Heart right ventricle (tissue), 16 donors: ENCODE measurements at regions not wholly inside any gene's neighbourhood (a gene's known extent, or its start where the extent isn't known, plus 50 kb on each side); places are given as distances from the start of the nearest gene placed in this dataset.

Experiments
- ATAC-seq, 8 donors: fragments of 200-7000 bp; cut with Tn5 transposase; one replicate each; pipeline ENCODE4 v1.9.1; 2020; ENCODE audit warnings: mild to moderate bottlenecking in 8 of 8, moderate library complexity in 8 of 8, moderate number of reproducible peaks in 1 of 8
- DNase-seq, 2 donors: peaks; one replicate each; pipeline ENCODE4 v3.0.0-alpha.2; 2020
- H3K27ac ChIP-seq, 10 donors: fragments of 200-600 bp; sonication (generic) in 2 of 10; one replicate each; pipeline versions ENCODE4 v1.5.0 to v1.8.0; 2020 to 2022; ENCODE audit warnings: mild to moderate bottlenecking in 3 of 10
- H3K27me3 ChIP-seq, 7 donors: fragments of 200-600 bp; one replicate each; pipeline ENCODE4 v1.8.0; 2021 to 2022; ENCODE audit warnings: mild to moderate bottlenecking in 2 of 7
- H3K36me3 ChIP-seq, 9 donors: fragments of 200-600 bp; sonication (generic) in 1 of 9; one replicate each; pipeline versions ENCODE4 v1.5.0 to v1.8.0; 2020 to 2022; ENCODE audit warnings: mild to moderate bottlenecking in 2 of 9
- H3K4me1 ChIP-seq, 9 donors: fragments of 200-600 bp; sonication (generic) in 1 of 9; one replicate each; pipeline versions ENCODE4 v1.5.0 to v1.8.0; 2020 to 2022; ENCODE audit warnings: mild to moderate bottlenecking in 4 of 9
- H3K4me3 ChIP-seq, 10 donors: fragments of 200-600 bp; sonication (generic) in 2 of 10; one replicate each; pipeline versions ENCODE4 v1.5.0 to v1.8.0; 2020 to 2022; ENCODE audit warnings: mild to moderate bottlenecking in 7 of 10, moderate library complexity in 2 of 10
- H3K9me3 ChIP-seq, 11 donors: fragments of 200-600 bp in 10 of 11; sonication (generic) in 2 of 11; one replicate each; pipeline versions ENCODE4 v1.5.0 to v1.8.0; 2013 to 2022; ENCODE audit warnings: mild to moderate bottlenecking in 2 of 11, control low read depth in 1 of 11, moderate library complexity in 1 of 11
- WGBS, 2 donors: extraction: QIAGEN DNeasy Blood & Tissue Kit; methylation state at CpG; one replicate each; pipeline ENCODE4 v1.1.7; 2013; ENCODE audit warnings: inconsistent platforms in 1 of 2; 5-methylcytosine and 5-hydroxymethylcytosine counted together
- intact Hi-C, 10 donors: fragments of 100-400 bp; cut with DNase I; formaldehyde crosslinking; loops; one replicate each; pipeline versions ENCODE4 v1.11.1 to v1.14.2; 2022
- TF ChIP-seq, protein P1 (sequence below), 9 donors: fragments of 200-600 bp; sonication (generic) in 2 of 9; IDR thresholded peaks; one replicate each; pipeline versions ENCODE4 v1.5.0 to v1.8.0; 2021 to 2022; ENCODE audit warnings: antibody characterized with exemption in 9 of 9, mild to moderate bottlenecking in 5 of 9, moderate library complexity in 1 of 9
- donor health status: Arrhythmogenic right ventricular cardiomyopathy.
- donor health status: ischemic (EF 13 %, LVEDD 7.1; RV severe dilation, severe dysfunction).
- donor health status: healthy with polysubstance abuse.
- donor health status: DM: no; HTN: yes; CAD: no.
- donor health status: DM: no; HTN: no; CAD: no.
- donor health status: ischemic (EF 25% LVEDD 6.9; RV normal size, moderate dysfunction).
- donor health status: ischemic (EF 25% LVEDD 5.7; RV mildly dilated, moderate dysfunction).
- donor health status: healthy.
- donor health status: DM: yes; HTN: yes; CAD: no.
- donor health status: Ischemic cardiomyopathy.
- donor health status: ischemic (EF 35%, LVEDD 5.7; RV mildly dilated, moderate dysfunction).
- donor health status: nonischemic (EF 11% LVEDD 7.7; RV severe dilation, severe dysfunction).
- donor health status: DM: yes; HTN: yes; CAD: no.
- donor health status: PGD.
- donor health status: ischemic (EF 29% LVEDD 5.4; RV normal size, mild dysfunction).
- donor health status: nonischemic (EF 23%, LVEDD 6.1; RV moderate dilation, normal function).

DNA sequence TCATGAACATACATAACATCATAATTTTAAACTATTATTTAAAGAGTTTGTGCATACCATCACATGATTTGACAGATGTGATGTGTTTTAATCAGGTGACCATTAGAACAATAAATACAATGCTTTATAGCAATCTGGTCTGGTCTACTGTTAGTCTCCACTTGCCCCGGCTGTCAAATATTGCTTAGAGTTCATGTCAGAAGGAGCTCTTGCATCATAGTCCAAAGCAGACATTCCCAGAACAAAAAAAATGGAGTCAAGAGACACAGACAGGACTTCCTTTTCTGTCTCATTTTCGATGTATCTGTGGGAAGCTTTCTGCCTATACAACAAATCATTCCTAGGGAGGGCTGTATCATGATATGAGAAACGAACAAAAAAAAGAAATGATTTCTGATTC is 979.2 kb upstream of the WWC1 start:
- WGBS, 2 donors = 58 to 72% methylated on average over 3 of the region's 3 CpGs

DNA sequence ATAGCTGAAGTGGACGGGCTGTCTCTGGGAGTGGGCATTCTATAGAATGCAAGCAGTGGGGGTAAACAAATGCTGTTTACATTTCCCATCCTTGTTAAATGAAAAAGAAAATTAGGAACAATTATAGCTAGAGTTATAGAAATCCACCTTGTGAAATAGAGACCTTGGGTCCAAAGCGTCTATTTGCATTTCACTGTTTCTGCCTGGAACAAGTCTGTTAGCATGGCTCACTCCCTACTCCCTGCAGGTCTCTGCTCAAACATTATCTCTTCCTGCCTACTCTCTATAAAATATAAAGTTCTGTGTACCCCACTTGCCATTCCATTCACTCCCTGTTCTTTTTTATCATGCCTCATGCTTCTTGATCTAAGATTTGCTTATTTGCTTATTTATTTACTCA is 975.7 kb upstream of the WWC1 start:
- 80 to 88% methylated on average over 2 of the region's 2 CpGs for WGBS, 2 donors
- intact Hi-C loops = no loop called here
- no peak for ATAC-seq
- Histone ChIP-seq H3K27ac (no peak overlapping the region), H3K9me3 (no peaks in the 10 kb centered on the region), H3K4me3 (no peak overlapping the region), H3K36me3 (no peaks in the 10 kb centered on the region), H3K4me1 (no peaks in the 10 kb centered on the region), H3K27me3 (no peaks in the 10 kb centered on the region)
- DNase-seq = no peak
- TF ChIP-seq, protein P1, sequence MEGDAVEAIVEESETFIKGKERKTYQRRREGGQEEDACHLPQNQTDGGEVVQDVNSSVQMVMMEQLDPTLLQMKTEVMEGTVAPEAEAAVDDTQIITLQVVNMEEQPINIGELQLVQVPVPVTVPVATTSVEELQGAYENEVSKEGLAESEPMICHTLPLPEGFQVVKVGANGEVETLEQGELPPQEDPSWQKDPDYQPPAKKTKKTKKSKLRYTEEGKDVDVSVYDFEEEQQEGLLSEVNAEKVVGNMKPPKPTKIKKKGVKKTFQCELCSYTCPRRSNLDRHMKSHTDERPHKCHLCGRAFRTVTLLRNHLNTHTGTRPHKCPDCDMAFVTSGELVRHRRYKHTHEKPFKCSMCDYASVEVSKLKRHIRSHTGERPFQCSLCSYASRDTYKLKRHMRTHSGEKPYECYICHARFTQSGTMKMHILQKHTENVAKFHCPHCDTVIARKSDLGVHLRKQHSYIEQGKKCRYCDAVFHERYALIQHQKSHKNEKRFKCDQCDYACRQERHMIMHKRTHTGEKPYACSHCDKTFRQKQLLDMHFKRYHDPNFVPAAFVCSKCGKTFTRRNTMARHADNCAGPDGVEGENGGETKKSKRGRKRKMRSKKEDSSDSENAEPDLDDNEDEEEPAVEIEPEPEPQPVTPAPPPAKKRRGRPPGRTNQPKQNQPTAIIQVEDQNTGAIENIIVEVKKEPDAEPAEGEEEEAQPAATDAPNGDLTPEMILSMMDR (IDR thresholded peaks at IDR 0.05) = no peak

More for the DNA sequence above, 979.2 kb upstream of the WWC1 start:
- no peaks in the 10 kb centered on the region for H3K36me3 ChIP-seq
- no peaks in the 10 kb centered on the region for H3K4me1 ChIP-seq
- no peak overlapping the region for H3K27ac ChIP-seq
- TF ChIP-seq, protein P1 (IDR thresholded peaks at IDR 0.05) = no peak
- intact Hi-C loops = no loop called here
- H3K4me3 ChIP-seq = no peak overlapping the region
- H3K9me3 ChIP-seq = no peaks in the 10 kb centered on the region
- ATAC-seq (no peak), DNase-seq (no peak)
- H3K27me3 ChIP-seq = no peaks in the 10 kb centered on the region

DNA sequence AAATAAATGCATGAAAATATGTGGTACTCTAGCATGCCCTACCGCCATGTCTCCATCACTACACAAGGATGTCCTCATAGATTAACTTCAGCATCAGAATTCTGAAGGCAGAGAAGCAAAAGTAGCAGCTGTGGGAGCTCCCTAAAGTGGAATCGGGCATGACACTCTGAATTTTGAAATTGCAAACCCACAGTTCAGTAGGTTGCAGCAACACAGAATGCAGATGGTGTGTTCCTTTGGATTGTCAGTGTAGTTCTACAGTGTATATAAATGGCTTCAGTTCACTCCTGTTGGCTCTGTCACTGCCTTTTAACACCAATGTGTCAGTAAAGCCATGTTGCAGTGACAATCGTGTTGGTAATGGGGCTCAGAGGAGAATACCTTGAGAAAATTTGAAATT is 973.6 kb upstream of the WWC1 start:
- no peak overlapping the region for H3K27ac ChIP-seq
- no peak overlapping the region for H3K4me3 ChIP-seq
- 68 to 72% methylated on average over 3 of the region's 3 CpGs for WGBS, 2 donors
- no peak for DNase-seq
- H3K36me3 ChIP-seq = no peaks in the 10 kb centered on the region
- TF ChIP-seq, protein P1 (IDR thresholded peaks at IDR 0.05) = no peak
- no peaks in the 10 kb centered on the region for H3K9me3 ChIP-seq
- no peak for ATAC-seq
- no peaks in the 10 kb centered on the region for H3K4me1 ChIP-seq
- intact Hi-C loops = no loop called here
- no peaks in the 10 kb centered on the region for H3K27me3 ChIP-seq

DNA sequence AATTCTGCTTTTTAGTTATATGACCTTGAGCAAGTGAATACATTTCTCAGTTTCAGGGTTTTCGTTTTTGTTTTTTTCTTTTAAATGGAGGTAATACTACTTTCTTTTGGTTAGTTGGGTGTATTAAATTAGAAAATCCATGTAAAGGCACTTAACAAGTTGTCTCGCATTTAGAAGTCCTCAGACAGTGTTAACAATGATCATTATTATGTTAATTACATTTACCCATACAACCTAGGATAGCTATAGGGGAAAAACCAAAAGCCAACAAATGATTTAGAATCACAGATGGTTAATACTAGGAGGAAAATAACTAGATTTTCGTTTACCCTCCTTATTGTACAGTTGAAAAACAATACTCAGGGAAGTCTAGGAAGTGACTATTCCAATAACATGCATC is 972.2 kb upstream of the WWC1 start:
- Histone ChIP-seq H3K36me3 (no peaks in the 10 kb centered on the region), H3K27ac (no peak overlapping the region), H3K9me3 (no peaks in the 10 kb centered on the region), H3K4me1 (no peaks in the 10 kb centered on the region), H3K4me3 (no peak overlapping the region), H3K27me3 (no peaks in the 10 kb centered on the region)
- intact Hi-C loops = no loop called here
- no peak for ATAC-seq
- TF ChIP-seq, protein P1 (IDR thresholded peaks at IDR 0.05) = no peak
- 64 to 72% methylated on average over 3 of the region's 3 CpGs for WGBS, 2 donors
- no peak for DNase-seq

DNA sequence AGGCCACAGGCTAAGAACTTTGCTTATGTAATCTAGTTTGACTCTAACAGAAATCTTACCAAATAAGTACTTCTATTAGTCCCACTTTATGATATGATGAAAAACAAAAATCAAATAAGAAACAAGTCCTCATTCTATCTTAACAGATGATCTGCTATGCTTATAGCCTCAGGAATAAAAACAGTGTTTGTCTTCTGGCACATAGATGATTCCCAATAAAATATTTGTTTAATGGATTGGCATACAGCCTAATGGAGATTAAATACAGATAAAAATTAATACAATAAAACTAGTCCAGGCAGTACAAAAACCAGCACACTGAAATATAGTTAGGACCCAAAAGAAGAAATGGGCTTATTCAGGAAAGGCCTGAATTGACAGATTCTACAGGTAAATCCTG is 971.4 kb upstream of the WWC1 start:
- H3K36me3 ChIP-seq = no peaks in the 10 kb centered on the region
- H3K4me1 ChIP-seq = no peaks in the 10 kb centered on the region
- intact Hi-C loops = no loop called here
- TF ChIP-seq, protein P1 (IDR thresholded peaks at IDR 0.05) = no peak
- no peaks in the 10 kb centered on the region for H3K9me3 ChIP-seq
- no peak overlapping the region for H3K4me3 ChIP-seq
- H3K27me3 ChIP-seq = no peaks in the 10 kb centered on the region
- ATAC-seq (no peak), DNase-seq (no peak)
- H3K27ac ChIP-seq = no peak overlapping the region
